NCI-H146 treated with DMSO at 0.1 percent for 48 hours (cell line): ENCODE measurements at regions not wholly inside any gene's neighbourhood (a gene's known extent, or its start where the extent isn't known, plus 50 kb on each side); places are given as distances from the start of the nearest gene placed in this dataset.
"Not testable (repeated sequence)": the region's sequence is repeated elsewhere in the genome, so short reads cannot be mapped to it uniquely, and the experiment has no call there.

Experiments
- DNase-seq: peaks from one replicate; lab custom pipeline; 2025; ENCODE audit not compliant: unreplicated experiment; lab: John Stamatoyannopoulos, UW

DNA sequence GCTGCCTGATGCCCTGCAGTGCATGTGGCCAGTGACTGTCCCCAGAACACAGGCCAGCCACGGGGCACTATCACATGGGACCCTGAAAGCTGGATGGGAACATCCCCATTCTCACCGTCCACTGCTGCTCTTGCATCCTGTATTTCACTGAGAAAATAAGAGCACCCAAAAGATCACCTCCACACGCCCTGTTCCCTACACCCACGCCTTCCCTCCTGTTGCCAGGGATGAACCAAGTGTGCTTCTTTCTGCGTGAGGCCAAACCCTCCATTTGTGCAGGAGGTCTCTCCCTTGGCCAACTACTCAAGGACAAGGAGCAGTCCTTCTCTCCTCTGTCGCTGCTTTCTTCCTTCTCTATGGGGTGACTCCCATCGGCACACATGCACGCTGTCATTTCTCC is 118.3 kb downstream of the LRRC37A3 start:
- DNase-seq = not testable (repeated sequence)

DNA sequence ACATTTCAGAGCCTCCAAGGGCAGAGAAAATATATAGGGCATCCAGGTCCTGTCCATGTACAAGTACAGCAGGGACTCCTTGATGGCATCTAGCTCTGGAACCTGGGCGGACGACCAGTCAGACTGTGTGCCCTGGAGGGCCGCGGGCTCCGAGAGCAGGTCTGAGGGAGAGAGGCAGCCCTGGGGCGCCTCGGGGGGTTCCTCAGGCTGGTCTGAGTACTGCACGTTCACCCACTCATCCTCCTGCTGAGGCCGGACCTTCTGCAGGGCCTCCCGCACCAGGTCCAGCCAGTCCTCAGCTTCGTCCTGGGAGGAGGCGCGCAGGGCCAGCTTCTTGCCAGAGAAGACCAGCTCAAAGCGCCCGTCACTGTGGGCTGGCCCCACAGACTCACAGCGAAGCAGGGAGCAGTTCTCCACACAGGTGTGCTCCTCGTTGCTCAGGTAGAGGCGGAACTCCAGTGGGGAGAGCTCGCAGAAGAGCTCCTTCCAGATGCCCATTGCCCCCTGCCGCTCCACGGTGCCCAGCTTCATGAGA is 118.8 kb downstream of the LRRC37A3 start:
- DNase-seq = not testable (repeated sequence)

- DNase-seq = not testable (repeated sequence)
Observed at GRCh38 chr17:64799543-64800188, 119.6 kb downstream of the LRRC37A3 start.

DNA sequence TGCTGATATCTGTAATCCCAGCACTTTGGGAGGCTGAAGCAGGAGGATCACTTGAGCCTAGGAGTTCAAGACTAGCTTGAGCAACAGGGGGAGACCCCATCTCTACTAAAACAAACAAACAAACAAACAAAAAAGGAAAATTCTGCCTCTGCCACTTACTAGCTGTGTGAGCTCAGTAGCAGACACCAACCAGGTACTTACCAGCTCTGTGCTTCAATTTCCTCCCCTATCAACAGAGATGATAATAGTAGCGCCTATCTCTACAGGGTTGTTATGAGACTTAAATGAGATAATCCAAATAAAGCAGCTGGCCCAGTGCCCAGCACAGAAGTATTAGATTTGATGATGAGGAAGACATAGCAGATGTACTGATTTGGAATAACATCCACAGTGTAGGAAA is 120.3 kb downstream of the LRRC37A3 start:
- DNase-seq = not testable (repeated sequence)

GRCh38 chr17:64798489-64798790 is 120.8 kb downstream of the LRRC37A3 start:
- DNase-seq = not testable (repeated sequence)

DNA sequence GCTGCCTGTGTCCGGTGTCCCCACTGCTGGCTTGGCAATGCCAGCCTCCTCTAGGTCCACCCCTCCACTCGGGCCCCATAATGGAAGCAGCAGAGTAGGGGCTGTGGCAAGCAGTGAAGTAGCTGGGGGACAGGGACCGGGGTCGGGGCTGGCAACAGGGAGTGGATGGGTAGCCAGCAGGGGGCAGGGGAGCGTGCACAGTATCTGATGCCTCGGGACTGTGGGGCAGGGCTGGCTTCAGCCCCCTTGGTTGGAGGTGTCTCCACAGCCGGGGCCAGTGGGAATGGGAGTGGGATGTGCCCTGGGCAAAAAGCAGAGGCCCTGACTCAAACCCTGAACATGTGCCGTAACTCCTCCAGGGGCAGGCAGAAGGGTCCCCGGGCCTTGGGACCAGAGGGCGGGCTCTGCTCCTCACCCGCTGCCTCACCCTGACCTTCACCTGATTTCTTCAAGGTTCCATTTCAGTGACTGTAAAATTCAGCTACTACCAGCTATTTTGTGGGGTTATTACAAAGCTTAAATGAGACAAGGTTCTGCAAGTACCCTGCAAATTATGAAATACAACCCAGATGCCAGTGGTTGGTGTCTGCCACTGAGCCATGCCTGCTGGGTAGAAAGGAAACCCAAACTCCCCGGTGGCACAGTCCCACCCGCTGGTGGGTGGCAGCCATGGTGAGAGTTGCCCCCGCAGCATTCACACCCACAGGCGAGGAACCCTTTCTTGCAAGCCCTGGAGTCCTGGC is 121.4 kb downstream of the LRRC37A3 start:
- not testable (repeated sequence) for DNase-seq

- not testable (repeated sequence) for DNase-seq
Observed at GRCh38 chr17:64795342-64795741, 123.9 kb downstream of the LRRC37A3 start.

- not testable (repeated sequence) for DNase-seq
Observed at GRCh38 chr17:64794548-64795274, 124.6 kb downstream of the LRRC37A3 start.

DNA sequence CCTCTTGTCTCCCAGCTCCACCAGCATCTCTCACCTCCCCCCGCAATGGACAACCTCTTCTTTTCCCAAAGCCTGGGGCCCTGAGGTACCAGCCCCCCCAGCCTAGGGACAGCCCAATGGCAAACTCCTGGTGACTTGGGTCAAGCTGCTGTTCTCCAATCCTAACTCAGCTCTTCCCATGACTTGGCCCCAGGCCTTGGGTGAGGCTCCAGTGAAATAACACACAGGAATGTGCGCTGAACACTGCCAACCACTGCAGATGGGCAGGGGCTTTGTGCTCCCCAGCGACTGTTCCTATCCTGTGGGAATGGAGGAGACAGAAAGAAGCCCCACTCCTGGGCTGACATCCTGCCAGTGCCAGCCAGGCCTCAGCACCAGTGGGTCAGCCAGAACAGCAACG is 125.2 kb downstream of the LRRC37A3 start:
- DNase-seq = not testable (repeated sequence)

DNA sequence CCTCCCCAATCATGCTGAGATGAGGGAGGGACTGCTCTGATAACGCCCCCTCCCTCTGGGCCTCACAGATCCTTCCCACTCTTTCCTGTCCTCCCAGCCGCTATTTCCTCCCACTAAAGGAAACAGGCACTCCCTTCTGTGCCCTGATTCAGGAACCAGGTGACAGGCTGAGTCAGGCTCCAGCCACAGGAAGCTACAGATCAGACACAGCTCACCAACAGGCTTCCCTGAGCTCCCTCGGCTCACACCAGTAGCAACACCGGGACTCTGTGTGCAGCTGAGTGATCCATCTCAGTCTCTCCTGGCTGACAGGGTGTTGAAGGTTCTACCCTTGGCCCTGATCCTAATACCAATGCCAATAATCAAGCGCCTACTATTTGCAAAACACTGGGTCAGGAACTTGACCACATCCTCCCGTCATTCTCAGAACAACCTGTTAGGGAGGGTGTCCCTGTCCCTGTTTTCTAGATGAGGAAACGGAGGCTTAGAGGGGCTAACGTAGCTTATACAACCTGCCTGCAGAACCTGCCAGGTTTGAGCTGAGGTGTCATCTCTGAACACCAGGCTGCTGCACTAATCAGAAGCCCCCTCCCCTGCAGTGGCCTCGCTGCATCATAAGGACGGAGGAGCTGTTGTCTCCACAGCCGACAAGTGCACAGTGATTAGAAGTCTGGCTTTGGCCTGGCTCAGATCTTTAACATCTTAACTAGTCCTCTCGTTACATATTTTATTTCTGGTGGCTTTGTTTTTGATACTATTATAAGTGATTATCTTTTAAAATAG is 126.3 kb downstream of the LRRC37A3 start:
- DNase-seq = not testable (repeated sequence)

GRCh38 chr17:64792276-64792675 is 127.0 kb downstream of the LRRC37A3 start:
- DNase-seq = not testable (repeated sequence)

DNA sequence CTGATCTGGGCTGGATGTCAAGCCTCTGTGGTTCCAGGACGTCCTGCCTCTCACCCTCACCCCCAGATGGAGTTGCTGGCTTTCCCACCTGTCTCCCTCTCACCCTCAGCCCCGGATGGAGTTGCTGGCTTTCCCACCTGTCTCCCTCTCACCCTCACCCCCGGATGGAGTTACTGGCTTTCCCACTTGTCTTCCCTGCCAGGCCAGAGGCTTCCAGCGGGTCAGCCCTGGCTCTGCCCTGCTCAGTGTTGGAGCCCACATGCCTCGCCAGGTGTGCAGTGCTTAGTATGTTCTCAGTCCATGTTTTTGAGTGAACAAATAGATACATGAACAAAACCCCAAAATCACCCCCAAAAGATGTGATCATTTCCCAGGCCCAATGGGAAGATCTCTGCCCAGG is 127.6 kb downstream of the LRRC37A3 start:
- not testable (repeated sequence) for DNase-seq

- not testable (repeated sequence) for DNase-seq
Observed at GRCh38 chr17:64791226-64791625, 128.1 kb downstream of the LRRC37A3 start.

DNA sequence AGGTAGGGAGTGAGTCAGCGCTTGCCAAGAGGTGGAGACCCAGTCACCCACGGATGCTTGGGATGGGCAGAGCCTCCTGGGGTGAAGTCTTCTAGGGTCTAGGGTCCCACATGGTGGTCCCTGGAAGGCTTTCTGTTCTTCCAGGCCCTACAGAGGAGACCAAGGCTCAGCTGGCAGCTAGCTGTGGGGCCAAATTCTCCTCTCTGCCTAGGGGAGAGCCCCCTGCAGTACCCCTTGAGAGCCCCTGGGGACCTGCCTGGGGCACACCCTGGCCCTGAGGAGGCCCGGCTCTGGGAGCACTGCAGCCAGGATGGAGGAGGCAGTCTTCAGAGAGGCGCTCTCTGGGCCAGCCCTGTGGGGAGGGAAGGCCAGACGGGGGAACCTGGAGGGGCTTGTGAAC is 128.6 kb upstream of the SMURF2 start:
- not testable (repeated sequence) for DNase-seq

GRCh38 chr17:64790193-64790592 is 128.1 kb upstream of the SMURF2 start:
- DNase-seq = not testable (repeated sequence)

GRCh38 chr17:64789061-64789445 is 126.9 kb upstream of the SMURF2 start:
- DNase-seq = not testable (repeated sequence)

- DNase-seq = no peak
Observed at GRCh38 chr17:64788286-64789060, 126.4 kb upstream of the SMURF2 start.

GRCh38 chr17:64787921-64788271 is 125.8 kb upstream of the SMURF2 start:
- DNase-seq = no peak

- no peak for DNase-seq
Observed at GRCh38 chr17:64787255-64787920, 125.3 kb upstream of the SMURF2 start.

DNA sequence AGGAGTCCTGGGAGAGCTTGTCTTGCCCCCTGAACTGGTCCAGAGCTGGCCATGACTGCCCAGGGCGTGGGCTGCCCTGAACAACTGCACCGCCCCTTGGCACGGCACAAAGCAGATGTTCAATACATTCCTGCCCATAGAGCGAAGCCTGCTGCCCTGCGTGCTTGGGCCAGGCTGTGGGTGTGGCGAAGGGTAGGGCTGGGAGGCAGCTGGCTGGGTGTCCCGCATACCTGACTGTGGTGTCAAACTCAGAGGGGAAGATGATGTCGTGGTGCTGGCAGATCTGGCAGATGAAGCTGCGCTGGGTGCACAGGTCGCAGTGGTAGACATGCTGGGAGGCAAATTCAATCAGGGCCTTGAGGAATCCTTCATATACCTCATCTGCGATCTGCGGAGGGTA is 124.2 kb upstream of the SMURF2 start:
- DNase-seq = no peak
